HuH-7 (cell line): ENCODE measurements at regions not wholly inside any gene's neighbourhood (a gene's known extent, or its start where the extent isn't known, plus 50 kb on each side); places are given as distances from the start of the nearest gene placed in this dataset.

Experiments
- DNase-seq: peaks from one replicate; pipeline ENCODE4 v3.0.0; 2011; ENCODE audit warnings: low spot score

DNA sequence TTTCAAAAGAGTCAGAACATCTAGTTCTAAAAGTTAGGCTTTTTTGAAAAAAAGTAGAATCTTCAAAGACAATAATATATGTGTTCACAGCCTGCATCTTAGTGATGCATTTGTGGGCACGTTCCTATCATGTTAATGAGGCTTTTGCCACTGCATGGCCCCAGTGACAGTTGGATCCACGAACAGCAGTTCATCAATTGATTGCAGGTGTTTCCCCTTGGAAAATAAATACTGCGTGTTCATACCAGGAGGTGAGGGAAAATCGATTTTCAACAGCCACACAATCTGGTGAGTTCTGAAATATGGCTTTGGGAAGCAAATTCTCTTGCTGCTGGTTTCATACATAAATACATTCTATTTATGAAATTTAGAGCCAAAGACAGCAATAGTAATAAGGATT is 343.8 kb upstream of the SLC10A2 start:
- DNase-seq = no peak

DNA sequence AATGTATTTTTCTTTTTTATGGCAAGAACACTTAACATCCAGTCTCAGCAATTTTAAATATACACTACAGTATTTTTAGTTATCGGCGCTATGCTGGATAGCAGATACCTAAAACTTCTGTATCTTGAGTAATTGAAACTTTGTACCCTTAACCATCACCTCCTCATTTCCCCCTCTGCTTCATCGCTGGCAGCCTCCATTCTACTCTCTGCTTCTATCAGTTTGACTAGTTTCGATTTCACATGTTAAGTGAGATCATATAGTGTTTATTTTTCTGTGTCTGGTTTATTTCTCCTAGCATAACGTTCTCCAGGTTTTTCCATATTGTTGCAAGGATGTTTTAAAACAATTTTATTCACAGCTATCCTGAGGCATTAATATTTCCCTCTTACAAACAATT is 340.8 kb upstream of the SLC10A2 start:
- no peak for DNase-seq

DNA sequence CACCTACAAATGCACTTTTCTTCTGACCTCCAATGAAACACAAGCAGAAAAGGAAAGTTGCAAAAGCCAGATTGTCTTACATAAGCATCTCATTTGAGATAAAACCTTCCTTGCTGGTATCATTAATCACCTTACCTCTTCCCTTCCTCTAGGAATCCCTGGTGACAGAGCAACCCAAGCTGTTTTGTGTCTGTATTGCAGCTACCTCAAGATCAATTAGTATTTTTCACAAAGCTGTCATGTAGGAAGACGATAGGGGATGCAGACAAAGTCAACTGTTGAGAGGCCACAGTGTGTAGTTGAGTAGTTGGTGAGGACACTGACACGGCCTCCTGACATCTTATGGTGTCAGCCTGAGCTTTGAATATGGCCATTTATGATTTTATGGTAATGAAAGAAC is 339.1 kb upstream of the SLC10A2 start:
- DNase-seq = no peak

DNA sequence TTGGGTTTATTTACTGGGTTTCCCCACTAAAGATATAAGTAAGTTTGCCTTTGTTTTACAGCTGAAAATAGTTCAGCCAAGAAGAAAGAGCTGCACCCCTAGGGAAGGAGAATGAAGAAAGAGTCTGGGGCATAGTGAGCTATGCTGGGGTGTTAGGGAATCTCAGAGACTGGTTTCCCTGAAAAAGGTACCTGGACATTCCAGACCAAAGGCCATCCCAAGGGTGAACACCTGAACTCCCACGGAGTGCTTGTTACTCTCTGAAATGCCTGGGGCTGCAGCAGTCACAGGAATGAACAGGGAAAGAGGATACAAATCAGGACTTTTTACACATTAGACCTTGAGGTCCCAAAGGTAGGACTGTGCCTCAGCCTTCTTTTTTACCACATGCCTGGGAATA is 337.6 kb upstream of the SLC10A2 start:
- DNase-seq = no peak

DNA sequence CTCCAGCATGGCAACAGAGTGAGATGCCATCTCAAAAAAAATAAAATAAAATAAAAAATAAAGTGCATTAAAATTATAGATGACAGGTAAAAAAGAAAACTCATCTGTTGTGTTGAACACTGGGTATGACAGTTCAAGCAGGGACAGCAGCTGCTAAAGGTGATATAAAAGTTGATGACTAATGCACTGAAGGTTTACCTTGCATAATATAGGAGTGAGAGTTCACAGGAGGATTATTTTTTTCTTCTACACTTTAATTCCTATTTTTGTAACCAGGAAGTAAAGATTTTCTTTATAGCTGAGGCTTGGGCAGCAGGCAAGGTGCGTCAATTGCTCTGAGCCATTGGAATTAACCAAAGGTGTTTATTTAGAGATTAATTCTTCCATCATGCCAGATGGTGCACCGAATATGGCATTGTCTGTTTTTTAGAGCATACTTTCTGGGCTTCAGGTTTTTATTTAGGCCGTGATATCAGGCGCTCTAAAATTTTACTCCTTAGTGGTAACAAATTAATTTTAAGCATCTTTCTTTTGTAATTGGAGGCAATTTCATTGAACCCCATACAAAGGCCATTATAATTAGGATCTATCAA is 337.0 kb upstream of the SLC10A2 start:
- no peak for DNase-seq

DNA sequence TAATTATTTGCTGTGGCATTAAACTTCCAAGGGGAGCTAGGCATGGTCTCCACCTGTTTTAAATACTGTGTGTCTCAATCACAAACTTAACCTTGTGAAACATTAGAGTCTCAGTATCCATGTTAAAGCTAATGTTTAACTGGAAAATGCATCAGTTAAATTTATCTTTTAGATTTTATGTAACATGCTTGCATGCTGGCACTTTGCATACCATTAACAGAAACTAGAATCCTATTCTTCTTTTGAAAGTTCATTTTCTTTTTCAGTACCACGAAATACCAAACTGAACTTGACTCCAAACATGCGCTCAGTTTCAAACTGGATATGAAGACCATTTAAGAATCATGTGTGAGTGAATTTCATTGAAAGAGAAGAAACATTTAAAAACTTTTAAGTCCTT is 328.9 kb upstream of the SLC10A2 start:
- no peak for DNase-seq

DNA sequence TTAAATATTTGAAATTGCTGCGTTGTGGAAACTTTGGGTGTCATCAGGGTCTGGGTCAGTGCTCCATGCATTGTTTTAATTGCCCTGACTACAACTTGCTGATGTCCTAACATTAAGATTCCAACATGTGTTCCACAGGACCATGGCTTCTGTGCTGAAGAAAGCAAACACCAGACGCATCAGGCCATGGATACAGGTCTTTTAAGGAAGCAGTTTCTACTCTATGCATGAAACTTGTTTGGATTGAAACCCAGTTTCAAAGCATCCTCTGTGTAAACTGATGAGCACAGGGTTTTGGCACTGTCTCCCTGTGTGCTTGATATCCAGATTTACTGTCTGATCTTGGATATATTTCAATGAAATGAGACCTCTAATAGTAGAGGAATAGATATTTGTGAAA is 328.4 kb upstream of the SLC10A2 start:
- DNase-seq = no peak

DNA sequence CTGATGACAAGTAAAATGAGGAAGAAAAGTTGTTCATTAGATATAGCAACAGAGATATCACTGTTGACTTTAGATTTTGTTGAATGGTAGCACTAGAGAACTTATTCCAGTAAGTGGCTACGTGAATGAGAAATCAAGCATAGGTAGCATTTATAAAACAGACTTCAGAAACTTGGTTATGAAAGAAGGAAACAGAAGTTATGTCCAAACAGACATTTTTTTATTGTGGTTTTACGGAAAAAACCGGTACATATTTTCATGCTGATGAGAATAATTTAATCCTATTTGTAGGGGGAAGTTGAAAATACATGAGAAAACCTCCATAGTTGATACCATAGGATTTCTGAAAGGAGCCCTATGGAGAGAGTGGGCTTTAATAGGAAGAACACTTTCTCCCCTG is 325.7 kb upstream of the SLC10A2 start:
- no peak for DNase-seq

DNA sequence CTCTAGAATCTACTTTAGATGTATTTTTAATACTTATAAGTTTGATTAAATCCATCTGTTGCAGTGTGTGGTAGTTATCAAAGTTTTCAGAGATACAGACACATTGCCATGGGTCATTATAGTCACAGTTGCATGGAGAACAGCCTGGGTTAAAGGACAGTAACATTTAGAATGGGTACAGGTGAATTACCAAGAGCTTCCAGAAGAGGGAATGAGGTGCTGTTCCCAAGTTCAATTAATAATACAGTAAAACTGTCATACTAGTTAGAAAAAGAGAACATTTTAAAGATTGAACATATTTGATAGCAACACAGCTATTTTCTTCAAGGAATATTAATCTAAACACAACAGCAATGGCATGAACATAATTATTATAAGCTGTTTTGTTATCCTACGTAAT is 322.6 kb upstream of the SLC10A2 start:
- DNase-seq = no peak

DNA sequence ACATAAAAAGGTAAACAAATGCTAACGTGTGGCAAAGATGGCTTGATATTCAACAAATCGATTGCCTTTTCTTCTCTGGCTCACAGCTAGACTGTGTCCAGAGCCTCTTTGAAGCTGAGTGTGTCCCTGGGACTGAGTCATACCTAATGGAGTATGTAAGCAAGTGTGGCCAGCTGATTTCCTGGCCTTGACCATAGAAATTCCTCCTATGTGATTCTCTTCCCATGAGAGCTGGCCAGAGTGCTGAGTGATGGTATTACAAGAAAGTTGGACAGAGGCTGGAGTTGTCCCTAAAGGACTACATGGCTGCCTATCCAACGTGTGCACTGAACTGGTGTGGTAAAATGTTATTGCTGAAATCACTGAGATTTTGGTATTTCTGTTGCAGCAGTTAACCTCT is 320.1 kb upstream of the SLC10A2 start:
- no peak for DNase-seq

DNA sequence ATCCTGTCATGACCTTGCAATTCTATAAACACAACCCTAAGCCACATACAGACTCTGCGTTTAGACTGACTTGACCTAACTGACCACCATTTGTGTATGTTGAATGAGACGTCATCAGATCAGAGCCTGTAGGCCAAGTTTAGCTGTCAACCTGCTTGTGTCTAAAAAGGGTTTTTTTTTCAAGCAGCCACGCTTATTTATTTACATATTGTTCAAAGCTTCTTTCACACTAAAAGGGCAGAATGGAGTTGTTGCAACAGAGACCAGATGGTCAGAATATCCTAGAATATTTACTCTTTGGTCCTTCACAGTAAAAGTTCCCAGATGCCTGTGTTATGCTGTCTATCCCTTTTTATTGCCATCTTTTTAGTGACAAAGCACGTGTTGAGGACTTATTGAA is 307.7 kb upstream of the SLC10A2 start:
- no peak for DNase-seq

DNA sequence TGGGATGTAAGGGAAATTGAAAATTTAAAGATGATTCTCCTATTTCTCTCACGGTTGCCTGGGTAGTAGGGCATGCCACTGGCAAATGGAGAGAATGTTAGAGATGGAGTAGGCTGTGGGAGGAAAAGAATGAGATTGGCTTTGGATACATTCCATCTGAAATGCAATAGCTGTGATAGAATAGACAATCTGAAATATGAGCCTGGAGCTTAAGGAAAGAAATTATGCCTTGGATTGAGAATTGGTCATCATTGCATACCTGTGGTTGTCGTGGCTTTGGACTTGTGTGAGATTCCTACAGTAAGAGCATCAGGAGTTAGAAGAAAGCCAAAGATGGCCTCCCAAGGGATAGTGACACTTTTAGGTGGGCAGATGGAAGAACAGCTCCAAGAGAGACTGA is 305.1 kb upstream of the SLC10A2 start:
- DNase-seq = no peak

DNA sequence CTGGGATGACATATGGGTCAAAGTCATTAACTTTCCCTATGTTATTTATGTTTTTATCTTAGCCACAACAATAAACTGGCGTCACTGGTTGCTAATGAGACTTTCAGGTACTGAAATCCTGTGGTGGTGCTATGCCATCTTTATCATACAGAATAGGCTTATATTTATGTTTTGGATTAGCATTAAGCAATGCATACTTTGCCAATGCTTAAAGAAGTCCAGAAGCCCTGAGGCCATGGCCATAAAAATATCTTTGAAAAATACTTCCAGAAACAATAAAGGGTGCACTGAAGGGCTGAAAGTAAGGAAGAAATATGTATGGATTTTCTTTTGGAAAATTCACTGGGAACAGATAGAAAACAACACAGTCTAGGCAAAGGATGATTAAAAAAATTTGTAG is 304.6 kb upstream of the SLC10A2 start:
- no peak for DNase-seq

DNA sequence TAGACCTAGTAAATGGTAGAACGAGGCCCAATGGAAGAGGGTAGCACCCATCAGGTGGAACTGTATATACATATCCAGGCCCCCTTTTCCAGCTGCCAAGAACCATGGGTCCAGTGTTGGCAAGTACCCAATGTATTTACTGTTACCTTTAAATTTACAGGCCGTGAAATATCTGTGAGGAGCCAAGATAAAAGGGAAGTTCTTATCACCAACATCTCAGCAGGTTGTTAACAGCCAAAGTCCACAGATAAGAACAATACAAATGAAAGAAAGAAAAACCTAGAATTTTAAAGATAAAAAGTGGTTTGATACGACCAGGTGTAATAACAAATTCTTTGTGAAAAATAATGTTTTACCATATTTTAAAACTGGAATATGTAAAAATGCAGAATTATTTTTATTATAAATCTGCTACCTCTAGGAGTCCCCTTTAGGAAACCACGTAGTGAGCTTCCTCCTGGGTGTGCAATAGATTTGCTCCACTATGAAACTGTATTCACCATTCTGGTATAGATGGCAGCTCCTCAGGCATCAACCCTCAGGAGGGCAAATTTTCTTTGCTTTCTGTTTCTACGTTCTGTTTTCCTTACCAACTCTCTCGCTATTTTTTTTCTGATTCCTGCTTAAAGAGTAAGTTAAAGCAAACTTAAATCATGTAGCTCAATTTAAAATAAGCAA is 292.2 kb upstream of the SLC10A2 start:
- no peak for DNase-seq

DNA sequence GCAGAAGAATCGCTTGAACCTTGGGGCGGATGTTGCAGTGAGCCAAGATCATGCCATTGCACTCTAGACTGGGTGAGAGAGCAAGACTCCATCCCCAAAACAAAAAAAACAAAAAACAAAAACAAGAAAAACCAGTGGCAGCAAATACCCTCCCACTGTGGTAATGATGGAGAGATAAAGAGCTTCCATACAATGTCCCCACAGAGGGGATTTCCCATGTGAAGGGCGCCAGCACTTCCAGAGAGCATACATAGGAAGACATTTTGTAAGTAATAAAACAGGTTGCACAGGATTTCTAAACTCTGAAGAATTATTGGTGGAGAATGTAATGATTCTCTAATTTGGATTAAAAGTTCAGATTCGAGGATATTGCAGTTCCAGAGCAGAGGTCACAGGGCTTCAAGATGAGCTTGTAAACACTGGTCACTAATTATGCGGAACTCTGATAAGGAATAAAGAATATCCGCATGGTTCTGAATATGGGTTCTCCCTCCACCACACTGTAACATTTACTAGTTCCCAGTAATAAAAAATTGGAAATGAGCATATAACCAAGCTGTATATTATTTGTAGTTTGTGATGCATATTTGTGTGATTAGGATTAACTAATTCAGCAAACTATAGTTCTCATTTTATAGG is 290.1 kb upstream of the SLC10A2 start:
- no peak for DNase-seq

DNA sequence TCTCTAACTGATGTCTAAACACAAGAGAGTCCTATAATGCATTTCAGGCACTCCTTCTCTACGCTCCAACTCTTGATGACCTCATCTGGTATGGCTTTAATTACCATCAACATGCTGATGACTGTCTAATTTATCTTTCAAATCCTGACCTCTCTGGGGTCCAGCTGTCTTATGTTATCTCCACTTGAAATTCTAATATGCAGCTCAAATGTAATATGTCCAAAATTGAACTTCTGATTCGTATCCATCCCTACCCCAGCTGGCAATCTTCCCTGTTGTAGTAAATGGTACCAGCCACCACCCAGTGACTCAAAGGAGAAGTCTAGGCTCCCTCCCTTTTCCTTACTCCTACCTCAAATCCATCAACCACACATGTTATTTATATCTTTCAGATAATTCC is 288.0 kb upstream of the SLC10A2 start:
- no peak for DNase-seq

DNA sequence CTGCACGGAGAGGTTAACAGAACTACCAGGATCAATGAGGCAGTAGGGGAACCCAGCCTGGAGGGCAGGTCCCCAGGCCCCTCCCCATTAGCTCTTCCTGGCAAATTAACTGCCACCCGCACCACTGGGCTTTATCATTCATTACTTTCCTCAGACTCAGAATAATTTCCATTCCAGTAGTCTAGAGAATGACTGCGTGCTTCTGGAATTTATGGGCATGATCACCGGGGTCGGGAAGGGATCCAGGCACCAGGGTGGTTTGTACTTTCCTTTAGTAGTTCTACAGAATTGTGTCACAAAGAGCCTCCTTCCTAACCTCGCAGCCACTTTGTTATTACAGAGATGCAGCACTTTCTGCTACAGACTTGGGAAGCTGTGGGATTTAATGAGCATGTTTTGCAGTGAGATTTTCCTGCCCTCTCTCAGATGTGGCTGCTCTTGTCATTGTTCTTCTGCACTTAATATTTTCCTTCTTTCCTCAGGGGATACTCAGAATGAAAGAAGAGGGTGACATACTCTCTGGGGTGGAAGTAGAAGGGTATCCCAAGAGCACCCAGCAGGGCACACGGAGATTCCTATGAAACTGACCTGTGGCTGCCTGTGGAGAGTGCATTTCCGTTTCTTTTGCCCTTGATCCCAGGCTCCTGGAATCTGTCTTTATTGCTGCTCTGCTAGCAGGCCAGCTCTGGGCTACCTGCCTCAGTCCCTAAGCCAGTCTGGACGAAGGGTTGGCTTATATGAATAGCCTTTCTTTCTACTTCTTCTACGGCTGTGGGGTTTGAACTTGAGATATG is 285.0 kb upstream of the SLC10A2 start:
- no peak for DNase-seq

DNA sequence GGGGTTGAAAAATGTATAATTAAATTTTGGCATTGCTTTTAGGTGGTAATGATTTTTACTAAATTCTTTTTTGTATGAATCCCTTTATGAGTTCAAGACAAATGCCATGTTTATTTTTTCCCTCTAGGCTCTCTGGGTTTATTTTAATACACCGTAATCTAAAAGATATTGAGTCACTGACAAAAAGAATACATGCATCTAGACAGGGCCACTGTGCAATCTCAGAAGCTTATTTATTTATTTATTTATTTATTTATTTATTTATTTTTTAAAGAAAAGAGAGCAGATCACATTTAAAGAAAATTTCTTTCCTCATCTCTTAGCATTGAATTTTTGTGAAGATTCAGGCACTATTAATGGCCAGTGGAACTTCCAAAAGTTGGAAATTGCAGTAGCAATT is 283.9 kb upstream of the SLC10A2 start:
- no peak for DNase-seq

DNA sequence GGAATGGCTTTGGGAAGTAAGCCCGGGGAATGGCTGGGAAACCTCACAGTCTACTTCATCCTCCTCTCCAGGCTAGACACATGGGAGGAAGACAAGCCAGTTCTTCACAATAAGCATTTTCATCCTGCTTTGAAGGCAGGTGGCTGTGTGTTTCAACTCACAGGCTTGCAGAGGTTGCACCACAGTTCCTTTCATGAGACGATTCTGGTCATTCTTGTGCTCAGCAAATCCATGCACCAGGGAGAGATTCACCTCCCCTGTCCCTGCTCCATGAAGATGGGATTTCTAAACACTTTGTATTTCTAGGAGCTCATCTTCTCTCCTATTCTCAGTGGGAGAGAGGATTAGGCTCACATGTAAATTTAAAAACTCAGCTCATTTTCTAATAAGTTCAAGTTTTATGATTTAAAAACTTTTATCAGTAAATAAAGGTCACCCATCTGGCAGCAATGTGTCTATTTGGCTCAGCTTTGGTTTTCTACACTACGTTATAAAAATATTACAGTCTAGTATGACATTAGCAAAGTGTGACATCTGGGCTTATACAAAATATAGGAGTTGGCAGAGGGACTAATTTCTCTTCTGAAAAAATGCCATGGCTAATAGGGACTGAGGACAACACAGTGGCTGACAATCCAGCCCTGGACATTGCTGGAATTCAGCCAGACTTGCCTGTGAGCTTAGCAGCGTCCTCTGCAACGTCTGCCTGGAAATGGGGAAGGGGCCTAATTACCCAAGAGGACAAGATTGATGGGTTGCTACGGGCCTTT is 283.2 kb upstream of the SLC10A2 start:
- DNase-seq = no peak

DNA sequence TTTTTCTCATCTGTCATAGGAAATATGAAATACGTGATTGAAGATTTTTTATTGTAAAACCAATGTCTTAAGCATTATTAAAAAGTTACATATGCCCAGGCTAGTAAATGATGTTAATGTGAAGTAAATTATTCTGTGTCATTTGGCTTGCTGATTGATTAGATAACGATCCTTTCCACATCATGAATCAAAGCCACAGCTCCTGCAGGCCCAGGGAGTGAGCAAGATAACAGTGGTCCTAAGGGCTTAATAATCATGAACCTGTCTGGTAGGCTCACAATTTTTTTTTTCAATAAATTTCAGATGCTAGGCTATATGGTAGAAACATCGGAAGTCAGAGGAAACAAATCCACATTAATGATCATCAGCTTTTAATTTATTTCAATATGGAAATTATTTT is 269.0 kb upstream of the SLC10A2 start:
- DNase-seq = no peak

DNA sequence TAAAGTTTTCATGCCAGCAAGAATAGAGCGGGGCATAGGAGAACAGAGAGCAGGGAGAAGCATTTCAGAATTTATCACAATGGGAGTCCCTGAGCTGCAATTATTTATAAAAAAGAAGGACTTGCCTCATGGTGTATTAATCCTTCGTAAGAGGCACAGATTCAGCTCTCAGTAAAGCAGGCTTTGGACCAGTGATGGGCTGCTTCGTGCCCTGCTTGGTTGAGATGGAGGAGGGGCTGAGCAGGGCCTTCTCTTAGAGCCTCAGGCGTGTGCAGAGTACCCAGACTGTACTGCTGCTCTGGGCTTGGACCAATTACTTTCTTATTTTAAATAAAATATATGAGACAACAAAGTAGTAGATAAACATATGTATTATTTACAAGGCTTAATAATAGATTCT is 265.7 kb upstream of the SLC10A2 start:
- DNase-seq = no peak

DNA sequence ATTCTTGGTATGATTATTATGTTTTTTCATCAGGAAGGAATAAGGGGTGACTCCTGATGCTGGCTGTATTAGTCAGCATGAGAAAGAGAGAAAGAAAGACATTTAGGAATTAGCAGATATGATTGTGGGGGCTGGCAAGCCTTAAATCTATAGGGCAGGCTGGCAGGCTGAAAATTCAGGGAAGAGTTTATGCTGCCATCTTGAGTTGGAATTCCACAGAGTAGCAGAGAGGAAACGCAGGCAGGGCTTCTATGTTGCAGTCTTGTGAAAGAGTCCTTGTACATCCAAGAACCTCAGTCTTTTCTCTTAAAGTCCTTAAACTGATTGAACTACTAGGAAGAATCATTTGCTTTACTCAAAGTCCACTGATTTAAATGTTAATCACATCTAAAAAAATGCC is 262.7 kb upstream of the SLC10A2 start:
- DNase-seq = no peak
